ENCODE measurements at regions not wholly inside any gene's neighbourhood (a gene's known extent, or its start where the extent isn't known, plus 50 kb on each side); places are given as distances from the start of the nearest gene placed in this dataset.

DNA sequence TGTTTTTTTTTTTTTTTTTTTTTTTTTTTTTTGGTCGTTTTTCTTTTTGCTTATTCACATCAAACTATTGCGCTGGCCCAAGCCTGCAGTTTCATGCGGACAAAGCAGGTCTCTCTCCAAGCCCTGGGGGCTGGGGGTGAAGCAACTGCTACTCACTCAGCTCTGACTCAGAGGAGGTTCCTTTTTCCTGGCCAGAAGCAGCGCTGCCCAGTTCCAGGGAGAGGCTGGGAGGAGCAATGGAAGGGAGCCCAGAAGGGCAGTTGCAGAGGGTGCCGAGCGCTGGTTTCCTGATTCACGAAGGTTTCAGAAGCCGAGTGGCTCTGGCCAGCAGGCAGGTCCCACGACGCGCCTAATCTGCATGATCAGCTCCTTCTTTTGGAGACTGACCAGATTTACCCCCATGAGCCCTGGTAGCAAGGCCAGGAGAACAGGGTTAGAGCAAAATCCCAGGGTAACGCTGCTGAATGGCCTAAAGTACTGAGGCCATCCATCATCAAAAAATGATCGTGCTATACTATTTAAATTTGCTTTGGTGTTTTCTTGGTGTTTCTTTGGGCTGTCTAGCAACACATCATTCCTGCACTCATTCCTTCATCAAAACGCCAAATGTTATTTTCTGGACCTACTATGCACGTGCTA, 144.7 kb upstream of the SOX9 start (continued):
- TF ChIP-seq, protein P1, sequence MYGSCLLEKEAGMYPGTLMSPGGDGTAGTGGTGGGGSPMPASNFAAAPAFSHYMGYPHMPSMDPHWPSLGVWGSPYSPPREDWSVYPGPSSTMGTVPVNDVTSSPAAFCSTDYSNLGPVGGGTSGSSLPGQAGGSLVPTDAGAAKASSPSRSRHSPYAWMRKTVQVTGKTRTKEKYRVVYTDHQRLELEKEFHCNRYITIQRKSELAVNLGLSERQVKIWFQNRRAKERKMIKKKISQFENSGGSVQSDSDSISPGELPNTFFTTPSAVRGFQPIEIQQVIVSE (CRISPR knock-in tag; IDR thresholded peaks at IDR 0.05; ENCODE audit: borderline replicate concordance): no peak
- TF ChIP-seq JAZF1 (CRISPR knock-in tag; IDR thresholded peaks at IDR 0.05) (no peak), ZNF512 (CRISPR knock-in tag; IDR thresholded peaks at IDR 0.05; ENCODE audit: borderline replicate concordance) (no peak), TEAD1 (CRISPR knock-in tag; IDR thresholded peaks at IDR 0.05) (no peak)
- TF ChIP-seq, protein P2, sequence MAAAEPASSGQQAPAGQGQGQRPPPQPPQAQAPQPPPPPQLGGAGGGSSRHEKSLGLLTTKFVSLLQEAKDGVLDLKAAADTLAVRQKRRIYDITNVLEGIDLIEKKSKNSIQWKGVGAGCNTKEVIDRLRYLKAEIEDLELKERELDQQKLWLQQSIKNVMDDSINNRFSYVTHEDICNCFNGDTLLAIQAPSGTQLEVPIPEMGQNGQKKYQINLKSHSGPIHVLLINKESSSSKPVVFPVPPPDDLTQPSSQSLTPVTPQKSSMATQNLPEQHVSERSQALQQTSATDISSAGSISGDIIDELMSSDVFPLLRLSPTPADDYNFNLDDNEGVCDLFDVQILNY (CRISPR knock-in tag; IDR thresholded peaks at IDR 0.05): no peak
- TF ChIP-seq, protein P3, sequence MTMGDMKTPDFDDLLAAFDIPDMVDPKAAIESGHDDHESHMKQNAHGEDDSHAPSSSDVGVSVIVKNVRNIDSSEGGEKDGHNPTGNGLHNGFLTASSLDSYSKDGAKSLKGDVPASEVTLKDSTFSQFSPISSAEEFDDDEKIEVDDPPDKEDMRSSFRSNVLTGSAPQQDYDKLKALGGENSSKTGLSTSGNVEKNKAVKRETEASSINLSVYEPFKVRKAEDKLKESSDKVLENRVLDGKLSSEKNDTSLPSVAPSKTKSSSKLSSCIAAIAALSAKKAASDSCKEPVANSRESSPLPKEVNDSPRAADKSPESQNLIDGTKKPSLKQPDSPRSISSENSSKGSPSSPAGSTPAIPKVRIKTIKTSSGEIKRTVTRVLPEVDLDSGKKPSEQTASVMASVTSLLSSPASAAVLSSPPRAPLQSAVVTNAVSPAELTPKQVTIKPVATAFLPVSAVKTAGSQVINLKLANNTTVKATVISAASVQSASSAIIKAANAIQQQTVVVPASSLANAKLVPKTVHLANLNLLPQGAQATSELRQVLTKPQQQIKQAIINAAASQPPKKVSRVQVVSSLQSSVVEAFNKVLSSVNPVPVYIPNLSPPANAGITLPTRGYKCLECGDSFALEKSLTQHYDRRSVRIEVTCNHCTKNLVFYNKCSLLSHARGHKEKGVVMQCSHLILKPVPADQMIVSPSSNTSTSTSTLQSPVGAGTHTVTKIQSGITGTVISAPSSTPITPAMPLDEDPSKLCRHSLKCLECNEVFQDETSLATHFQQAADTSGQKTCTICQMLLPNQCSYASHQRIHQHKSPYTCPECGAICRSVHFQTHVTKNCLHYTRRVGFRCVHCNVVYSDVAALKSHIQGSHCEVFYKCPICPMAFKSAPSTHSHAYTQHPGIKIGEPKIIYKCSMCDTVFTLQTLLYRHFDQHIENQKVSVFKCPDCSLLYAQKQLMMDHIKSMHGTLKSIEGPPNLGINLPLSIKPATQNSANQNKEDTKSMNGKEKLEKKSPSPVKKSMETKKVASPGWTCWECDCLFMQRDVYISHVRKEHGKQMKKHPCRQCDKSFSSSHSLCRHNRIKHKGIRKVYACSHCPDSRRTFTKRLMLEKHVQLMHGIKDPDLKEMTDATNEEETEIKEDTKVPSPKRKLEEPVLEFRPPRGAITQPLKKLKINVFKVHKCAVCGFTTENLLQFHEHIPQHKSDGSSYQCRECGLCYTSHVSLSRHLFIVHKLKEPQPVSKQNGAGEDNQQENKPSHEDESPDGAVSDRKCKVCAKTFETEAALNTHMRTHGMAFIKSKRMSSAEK (CRISPR knock-in tag; IDR thresholded peaks at IDR 0.05; ENCODE audit: borderline replicate concordance): no peak

GRCh38 chr17:71978435-71978834, 142.4 kb upstream of the SOX9 start:
- no peaks in the 10 kb centered on the region for H3K36me3 Mint-ChIP-seq
- ChIA-PET POLR2A (no interaction called here), CTCF (no interaction called here)
- H3K4me1 Mint-ChIP-seq: peaks cover 7% of the 10 kb centered on the region
- no peak overlapping the region for H3K27ac Mint-ChIP-seq
- ATAC-seq: no peak
- DNase-seq (ENCODE audit: low spot score): no peak
- no peak for TF ChIP-seq SMAD4 (CRISPR knock-in tag; IDR thresholded peaks at IDR 0.05)
- no peak for TF ChIP-seq MYBL2 (CRISPR knock-in tag; IDR thresholded peaks at IDR 0.05)
- TF ChIP-seq ZNF138 (CRISPR knock-in tag; conservative IDR thresholded peaks at IDR 0.05): no peak
- TF ChIP-seq GABPB1 (CRISPR knock-in tag; IDR thresholded peaks at IDR 0.05): no peak
- TF ChIP-seq TCF7 (CRISPR knock-in tag; IDR thresholded peaks at IDR 0.05; ENCODE audit: low read depth): no peak
- no peak overlapping the region for H3K4me3 Mint-ChIP-seq
- no peaks in the 10 kb centered on the region for H3K27me3 Mint-ChIP-seq (ENCODE audit: low read depth)
- no peaks in the 10 kb centered on the region for H3K9me3 Mint-ChIP-seq

DNA sequence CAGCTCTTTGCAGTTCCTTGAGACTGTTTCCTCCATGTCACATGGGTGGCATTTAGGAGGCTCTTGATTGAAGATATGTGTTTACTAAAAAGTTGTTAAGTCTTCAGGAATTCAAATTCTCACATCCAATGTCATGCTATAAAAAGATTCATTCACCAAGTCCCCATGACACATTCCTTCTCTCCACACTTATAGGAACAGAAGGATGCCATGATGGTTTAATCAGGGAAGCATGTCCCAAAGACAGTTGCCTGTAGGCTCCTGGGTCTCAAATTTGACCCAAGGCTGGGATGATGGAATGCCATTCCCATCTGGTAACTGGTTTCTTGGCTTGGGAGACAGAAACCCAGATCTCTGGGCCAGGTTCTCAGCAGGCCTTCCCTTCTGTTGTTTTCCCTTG, 140.6 kb upstream of the SOX9 start:
- Mint-ChIP-seq H3K27me3 (ENCODE audit: low read depth) (no peaks in the 10 kb centered on the region), H3K36me3 (no peaks in the 10 kb centered on the region), H3K4me1 (peaks cover 7% of the 10 kb centered on the region), H3K27ac (no peak overlapping the region), H3K4me3 (no peak overlapping the region), H3K9me3 (no peaks in the 10 kb centered on the region)
- DNase-seq (ENCODE audit: low spot score) (no peak), ATAC-seq (no peak)
- CTCF ChIA-PET: no interaction called here
- POLR2A ChIA-PET: interaction anchor here (0.6 kb wide), 1 partner anchor 113 kb away, joined by 3 read pairs; no protein-coding TSS in a partner anchor
- TF ChIP-seq EMX1 (CRISPR knock-in tag; IDR thresholded peaks at IDR 0.05) (no peak), SMAD4 (CRISPR knock-in tag; IDR thresholded peaks at IDR 0.05) (no peak), MYBL2 (CRISPR knock-in tag; IDR thresholded peaks at IDR 0.05) (no peak), ZNF317 (CRISPR knock-in tag; IDR thresholded peaks at IDR 0.05; ENCODE audit: borderline replicate concordance, low read depth) (no peak), SP1 (CRISPR knock-in tag; conservative IDR thresholded peaks at IDR 0.05) (no peak), CREB1 (CRISPR knock-in tag; IDR thresholded peaks at IDR 0.05) (no peak), ZNF396 (CRISPR knock-in tag; IDR thresholded peaks at IDR 0.05; ENCODE audit: borderline replicate concordance) (no peak), JUN (CRISPR knock-in tag; IDR thresholded peaks at IDR 0.05) (no peak), HMGA2 (CRISPR knock-in tag; IDR thresholded peaks at IDR 0.05) (no peak)
- TF ChIP-seq, protein P4, sequence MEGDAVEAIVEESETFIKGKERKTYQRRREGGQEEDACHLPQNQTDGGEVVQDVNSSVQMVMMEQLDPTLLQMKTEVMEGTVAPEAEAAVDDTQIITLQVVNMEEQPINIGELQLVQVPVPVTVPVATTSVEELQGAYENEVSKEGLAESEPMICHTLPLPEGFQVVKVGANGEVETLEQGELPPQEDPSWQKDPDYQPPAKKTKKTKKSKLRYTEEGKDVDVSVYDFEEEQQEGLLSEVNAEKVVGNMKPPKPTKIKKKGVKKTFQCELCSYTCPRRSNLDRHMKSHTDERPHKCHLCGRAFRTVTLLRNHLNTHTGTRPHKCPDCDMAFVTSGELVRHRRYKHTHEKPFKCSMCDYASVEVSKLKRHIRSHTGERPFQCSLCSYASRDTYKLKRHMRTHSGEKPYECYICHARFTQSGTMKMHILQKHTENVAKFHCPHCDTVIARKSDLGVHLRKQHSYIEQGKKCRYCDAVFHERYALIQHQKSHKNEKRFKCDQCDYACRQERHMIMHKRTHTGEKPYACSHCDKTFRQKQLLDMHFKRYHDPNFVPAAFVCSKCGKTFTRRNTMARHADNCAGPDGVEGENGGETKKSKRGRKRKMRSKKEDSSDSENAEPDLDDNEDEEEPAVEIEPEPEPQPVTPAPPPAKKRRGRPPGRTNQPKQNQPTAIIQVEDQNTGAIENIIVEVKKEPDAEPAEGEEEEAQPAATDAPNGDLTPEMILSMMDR (IDR thresholded peaks at IDR 0.05): no peak
- TF ChIP-seq, protein P5, sequence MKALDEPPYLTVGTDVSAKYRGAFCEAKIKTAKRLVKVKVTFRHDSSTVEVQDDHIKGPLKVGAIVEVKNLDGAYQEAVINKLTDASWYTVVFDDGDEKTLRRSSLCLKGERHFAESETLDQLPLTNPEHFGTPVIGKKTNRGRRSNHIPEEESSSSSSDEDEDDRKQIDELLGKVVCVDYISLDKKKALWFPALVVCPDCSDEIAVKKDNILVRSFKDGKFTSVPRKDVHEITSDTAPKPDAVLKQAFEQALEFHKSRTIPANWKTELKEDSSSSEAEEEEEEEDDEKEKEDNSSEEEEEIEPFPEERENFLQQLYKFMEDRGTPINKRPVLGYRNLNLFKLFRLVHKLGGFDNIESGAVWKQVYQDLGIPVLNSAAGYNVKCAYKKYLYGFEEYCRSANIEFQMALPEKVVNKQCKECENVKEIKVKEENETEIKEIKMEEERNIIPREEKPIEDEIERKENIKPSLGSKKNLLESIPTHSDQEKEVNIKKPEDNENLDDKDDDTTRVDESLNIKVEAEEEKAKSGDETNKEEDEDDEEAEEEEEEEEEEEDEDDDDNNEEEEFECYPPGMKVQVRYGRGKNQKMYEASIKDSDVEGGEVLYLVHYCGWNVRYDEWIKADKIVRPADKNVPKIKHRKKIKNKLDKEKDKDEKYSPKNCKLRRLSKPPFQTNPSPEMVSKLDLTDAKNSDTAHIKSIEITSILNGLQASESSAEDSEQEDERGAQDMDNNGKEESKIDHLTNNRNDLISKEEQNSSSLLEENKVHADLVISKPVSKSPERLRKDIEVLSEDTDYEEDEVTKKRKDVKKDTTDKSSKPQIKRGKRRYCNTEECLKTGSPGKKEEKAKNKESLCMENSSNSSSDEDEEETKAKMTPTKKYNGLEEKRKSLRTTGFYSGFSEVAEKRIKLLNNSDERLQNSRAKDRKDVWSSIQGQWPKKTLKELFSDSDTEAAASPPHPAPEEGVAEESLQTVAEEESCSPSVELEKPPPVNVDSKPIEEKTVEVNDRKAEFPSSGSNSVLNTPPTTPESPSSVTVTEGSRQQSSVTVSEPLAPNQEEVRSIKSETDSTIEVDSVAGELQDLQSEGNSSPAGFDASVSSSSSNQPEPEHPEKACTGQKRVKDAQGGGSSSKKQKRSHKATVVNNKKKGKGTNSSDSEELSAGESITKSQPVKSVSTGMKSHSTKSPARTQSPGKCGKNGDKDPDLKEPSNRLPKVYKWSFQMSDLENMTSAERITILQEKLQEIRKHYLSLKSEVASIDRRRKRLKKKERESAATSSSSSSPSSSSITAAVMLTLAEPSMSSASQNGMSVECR (CRISPR knock-in tag; IDR thresholded peaks at IDR 0.05; ENCODE audit: borderline replicate concordance): no peak
